ENCODE measurements at regions not wholly inside any gene's neighbourhood (a gene's known extent, or its start where the extent isn't known, plus 50 kb on each side); places are given as distances from the start of the nearest gene placed in this dataset.

GRCh38 chr6:11831653-11832052, 53.0 kb upstream of the ADTRP start:
- no peak for DNase-seq (ENCODE audit: insufficient read length)
- no peak for TF ChIP-seq TAF1 (IDR thresholded peaks at IDR 0.05; ENCODE audit: borderline replicate concordance, low read depth, low read length)
- TF ChIP-seq POLR2AphosphoS5 (IDR thresholded peaks at IDR 0.05; ENCODE audit: low read depth, low read length), result no peak
- no peak for TF ChIP-seq POLR2A (IDR thresholded peaks at IDR 0.05; ENCODE audit: low read depth, low read length)
- peak; percentile 74 for FAIRE-seq

GRCh38 chr6:11830520-11830919, 51.9 kb upstream of the ADTRP start:
- DNase-seq (ENCODE audit: insufficient read length), result no peak
- no peak for TF ChIP-seq TAF1 (IDR thresholded peaks at IDR 0.05; ENCODE audit: borderline replicate concordance, low read depth, low read length)
- no peak for TF ChIP-seq POLR2A (IDR thresholded peaks at IDR 0.05; ENCODE audit: low read depth, low read length)
- TF ChIP-seq POLR2AphosphoS5 (IDR thresholded peaks at IDR 0.05; ENCODE audit: low read depth, low read length), result no peak
- no peak for FAIRE-seq

DNA sequence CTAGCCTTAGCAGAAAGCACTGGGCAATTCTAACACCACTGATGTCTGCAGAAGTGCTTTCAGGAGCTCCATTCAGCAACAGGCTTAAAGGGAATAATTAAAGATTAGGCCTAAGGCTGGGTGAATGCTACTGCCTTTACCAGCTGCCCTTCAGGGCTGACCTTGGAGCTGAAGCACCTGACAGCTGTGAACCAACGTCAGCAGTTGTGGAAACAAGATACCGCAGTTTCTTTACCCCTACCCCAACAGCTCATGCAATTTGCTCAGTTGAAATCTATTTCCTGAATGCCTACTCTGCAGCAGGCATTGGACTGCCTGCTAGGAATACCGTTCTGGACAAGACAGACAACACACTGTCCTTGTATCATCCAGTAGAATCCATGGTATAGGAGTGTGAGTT, 51.5 kb upstream of the ADTRP start:
- peak; percentile 42 for FAIRE-seq
- TF ChIP-seq TAF1 (IDR thresholded peaks at IDR 0.05; ENCODE audit: borderline replicate concordance, low read depth, low read length) (no peak), POLR2A (IDR thresholded peaks at IDR 0.05; ENCODE audit: low read depth, low read length) (no peak), POLR2AphosphoS5 (IDR thresholded peaks at IDR 0.05; ENCODE audit: low read depth, low read length) (no peak)
- no peak for DNase-seq (ENCODE audit: insufficient read length)

GRCh38 chr6:11828262-11828870, 49.8 kb upstream of the ADTRP start:
- DNase-seq (ENCODE audit: insufficient read length) (no peak), FAIRE-seq (peak; percentile 92)
- TF ChIP-seq POLR2A (IDR thresholded peaks at IDR 0.05; ENCODE audit: low read depth, low read length), result no peak
- no peak for TF ChIP-seq POLR2AphosphoS5 (IDR thresholded peaks at IDR 0.05; ENCODE audit: low read depth, low read length)
